Renal cortex interstitium (tissue), 11 donors: ENCODE measurements at regions not wholly inside any gene's neighbourhood (a gene's known extent, or its start where the extent isn't known, plus 50 kb on each side); places are given as distances from the start of the nearest gene placed in this dataset.

Experiments
- DNase-seq, 11 donors: peaks; one replicate each; pipeline ENCODE4 v3.0.0-alpha.2; 2013; ENCODE audit warnings: low read depth in 9 of 11, low spot score in 4 of 11; ENCODE audit errors: extremely low read depth in 1 of 11

- no peak for DNase-seq
Observed at GRCh38 chr12:115166698-115167315, 482.8 kb upstream of the TBX3 start.

GRCh38 chr12:115163710-115164109 is 479.7 kb upstream of the TBX3 start:
- no peak for DNase-seq

GRCh38 chr12:115160271-115161128 is 476.5 kb upstream of the TBX3 start:
- no peak for DNase-seq

GRCh38 chr12:115158816-115159215 is 474.8 kb upstream of the TBX3 start:
- no peak for DNase-seq

GRCh38 chr12:115155665-115156645 is 472.0 kb upstream of the TBX3 start:
- DNase-seq: no peak

GRCh38 chr12:115149685-115150378 is 465.9 kb upstream of the TBX3 start:
- DNase-seq: no peak

GRCh38 chr12:115149279-115149678 is 465.3 kb upstream of the TBX3 start:
- DNase-seq: no peak

GRCh38 chr12:115147916-115148315 is 463.9 kb upstream of the TBX3 start:
- no peak for DNase-seq

- DNase-seq: no peak
Observed at GRCh38 chr12:115146453-115146852, 462.5 kb upstream of the TBX3 start.

GRCh38 chr12:115144425-115144824 is 460.4 kb upstream of the TBX3 start:
- no peak for DNase-seq

- DNase-seq: no peak
Observed at GRCh38 chr12:115140981-115141655, 457.1 kb upstream of the TBX3 start.

- no peak for DNase-seq
Observed at GRCh38 chr12:115137812-115138521, 454.0 kb upstream of the TBX3 start.

- DNase-seq: peak in 5 of 11 donors; percentile 15 to 23 (median 19)
Observed at GRCh38 chr12:115135800-115136211, 451.8 kb upstream of the TBX3 start.

- DNase-seq: no peak
Observed at GRCh38 chr12:115134298-115134697, 450.3 kb upstream of the TBX3 start.

- no peak for DNase-seq
Observed at GRCh38 chr12:115132905-115133304, 448.9 kb upstream of the TBX3 start.

- no peak for DNase-seq
Observed at GRCh38 chr12:115132145-115132544, 448.2 kb upstream of the TBX3 start.

- DNase-seq: no peak
Observed at GRCh38 chr12:115129727-115130126, 445.8 kb upstream of the TBX3 start.

- no peak for DNase-seq
Observed at GRCh38 chr12:115121053-115121452, 437.1 kb upstream of the TBX3 start.
